ENCODE measurements at regions not wholly inside any gene's neighbourhood (a gene's known extent, or its start where the extent isn't known, plus 50 kb on each side); places are given as distances from the start of the nearest gene placed in this dataset.

- Histone ChIP-seq H3K9me3 (ENCODE audit: severe bottlenecking) (no peaks in the 10 kb centered on the region), H3K27ac (no peak overlapping the region), H3K36me3 (no peaks in the 10 kb centered on the region), H3K4me3 (ENCODE audit: low read depth, low read length) (no peak overlapping the region), H3K27me3 (ENCODE audit: insufficient read depth, low read depth, severe bottlenecking) (peaks cover 69% of the 10 kb centered on the region)
- TF ChIP-seq CTCF (IDR thresholded peaks at IDR 0.05; ENCODE audit: low read depth, low read length): no peak
- DNase-seq: no peak
Observed at GRCh38 chr4:53809816-53810215, 218.5 kb upstream of the LNX1 start.

- H3K9me3 ChIP-seq (ENCODE audit: severe bottlenecking): no peaks in the 10 kb centered on the region
- H3K27ac ChIP-seq: no peak overlapping the region
- DNase-seq: no peak
- no peak for TF ChIP-seq CTCF (IDR thresholded peaks at IDR 0.05; ENCODE audit: low read depth, low read length)
- H3K36me3 ChIP-seq: no peaks in the 10 kb centered on the region
- peaks cover 66% of the 10 kb centered on the region for H3K27me3 ChIP-seq (ENCODE audit: insufficient read depth, low read depth, severe bottlenecking)
- no peak overlapping the region for H3K4me3 ChIP-seq (ENCODE audit: low read depth, low read length)
Observed at GRCh38 chr4:53805291-53805690, 214.0 kb upstream of the LNX1 start.

- peak; percentile 8 for DNase-seq
- H3K27ac ChIP-seq: no peak overlapping the region
- no peak overlapping the region for H3K4me3 ChIP-seq (ENCODE audit: low read depth, low read length)
- H3K9me3 ChIP-seq (ENCODE audit: severe bottlenecking): no peaks in the 10 kb centered on the region
- TF ChIP-seq CTCF (IDR thresholded peaks at IDR 0.05; ENCODE audit: low read depth, low read length): peak; percentile 24; the same call in 1 of the 2 replicates
- H3K27me3 ChIP-seq (ENCODE audit: insufficient read depth, low read depth, severe bottlenecking): peaks cover 68% of the 10 kb centered on the region
- H3K36me3 ChIP-seq: no peaks in the 10 kb centered on the region
Observed at GRCh38 chr4:53804719-53805118, 213.4 kb upstream of the LNX1 start.

- Histone ChIP-seq H3K27me3 (ENCODE audit: insufficient read depth, low read depth, severe bottlenecking) (peaks cover 53% of the 10 kb centered on the region), H3K27ac (no peak overlapping the region), H3K9me3 (ENCODE audit: severe bottlenecking) (no peaks in the 10 kb centered on the region), H3K4me3 (ENCODE audit: low read depth, low read length) (no peak overlapping the region), H3K36me3 (no peaks in the 10 kb centered on the region)
- TF ChIP-seq CTCF (IDR thresholded peaks at IDR 0.05; ENCODE audit: low read depth, low read length): no peak
- DNase-seq: no peak
Observed at GRCh38 chr4:53802500-53802899, 211.2 kb upstream of the LNX1 start.

GRCh38 chr4:53801373-53801772 lies 210.1 kb upstream of the LNX1 start:
- no peak overlapping the region for H3K4me3 ChIP-seq (ENCODE audit: low read depth, low read length)
- no peak overlapping the region for H3K27ac ChIP-seq
- H3K27me3 ChIP-seq (ENCODE audit: insufficient read depth, low read depth, severe bottlenecking): peaks cover 52% of the 10 kb centered on the region
- H3K9me3 ChIP-seq (ENCODE audit: severe bottlenecking): no peaks in the 10 kb centered on the region
- no peak for DNase-seq
- H3K36me3 ChIP-seq: no peaks in the 10 kb centered on the region
- no peak for TF ChIP-seq CTCF (IDR thresholded peaks at IDR 0.05; ENCODE audit: low read depth, low read length)

GRCh38 chr4:53800741-53801140 lies 209.5 kb upstream of the LNX1 start:
- Histone ChIP-seq H3K36me3 (no peaks in the 10 kb centered on the region), H3K27ac (no peak overlapping the region), H3K27me3 (ENCODE audit: insufficient read depth, low read depth, severe bottlenecking) (peaks cover 46% of the 10 kb centered on the region), H3K4me3 (ENCODE audit: low read depth, low read length) (no peak overlapping the region), H3K9me3 (ENCODE audit: severe bottlenecking) (no peaks in the 10 kb centered on the region)
- no peak for DNase-seq
- TF ChIP-seq CTCF (IDR thresholded peaks at IDR 0.05; ENCODE audit: low read depth, low read length): no peak
